ENCODE measurements at regions not wholly inside any gene's neighbourhood (a gene's known extent, or its start where the extent isn't known, plus 50 kb on each side); places are given as distances from the start of the nearest gene placed in this dataset.

GRCh38 chr5:97907646-97908400, 724.8 kb upstream of the RIOK2 start:
- TF ChIP-seq CTCF (IDR thresholded peaks at IDR 0.05; ENCODE audit: low read depth, low read length, missing input control) (no peak), EGR1 (IDR thresholded peaks at IDR 0.05; ENCODE audit: low read depth in 2 of 2) (no peak), TAF1 (conservative IDR thresholded peaks at IDR 0.05) (no peak), JUND (IDR thresholded peaks at IDR 0.05) (no peak), ATF3 (IDR thresholded peaks at IDR 0.05) (no peak), RAD21 (IDR thresholded peaks at IDR 0.05) (no peak), NR2F2 (IDR thresholded peaks at IDR 0.05) (no peak), SP1 (IDR thresholded peaks at IDR 0.05) (no peak), REST (IDR thresholded peaks at IDR 0.05) (no peak), HNF4G (IDR thresholded peaks at IDR 0.05) (no peak), YY1 (IDR thresholded peaks at IDR 0.05) (no peak)
- TF ChIP-seq, protein P1, sequence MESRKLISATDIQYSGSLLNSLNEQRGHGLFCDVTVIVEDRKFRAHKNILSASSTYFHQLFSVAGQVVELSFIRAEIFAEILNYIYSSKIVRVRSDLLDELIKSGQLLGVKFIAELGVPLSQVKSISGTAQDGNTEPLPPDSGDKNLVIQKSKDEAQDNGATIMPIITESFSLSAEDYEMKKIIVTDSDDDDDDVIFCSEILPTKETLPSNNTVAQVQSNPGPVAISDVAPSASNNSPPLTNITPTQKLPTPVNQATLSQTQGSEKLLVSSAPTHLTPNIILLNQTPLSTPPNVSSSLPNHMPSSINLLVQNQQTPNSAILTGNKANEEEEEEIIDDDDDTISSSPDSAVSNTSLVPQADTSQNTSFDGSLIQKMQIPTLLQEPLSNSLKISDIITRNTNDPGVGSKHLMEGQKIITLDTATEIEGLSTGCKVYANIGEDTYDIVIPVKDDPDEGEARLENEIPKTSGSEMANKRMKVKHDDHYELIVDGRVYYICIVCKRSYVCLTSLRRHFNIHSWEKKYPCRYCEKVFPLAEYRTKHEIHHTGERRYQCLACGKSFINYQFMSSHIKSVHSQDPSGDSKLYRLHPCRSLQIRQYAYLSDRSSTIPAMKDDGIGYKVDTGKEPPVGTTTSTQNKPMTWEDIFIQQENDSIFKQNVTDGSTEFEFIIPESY (IDR thresholded peaks at IDR 0.05): no peak
- TF ChIP-seq, protein P2, sequence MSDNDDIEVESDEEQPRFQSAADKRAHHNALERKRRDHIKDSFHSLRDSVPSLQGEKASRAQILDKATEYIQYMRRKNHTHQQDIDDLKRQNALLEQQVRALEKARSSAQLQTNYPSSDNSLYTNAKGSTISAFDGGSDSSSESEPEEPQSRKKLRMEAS (IDR thresholded peaks at IDR 0.05): no peak

All from liver (tissue), 3 donors.